HG03139 (cell line): ENCODE measurements at regions not wholly inside any gene's neighbourhood (a gene's known extent, or its start where the extent isn't known, plus 50 kb on each side); places are given as distances from the start of the nearest gene placed in this dataset.

Experiments
- ATAC-seq: cut with Tn5 transposase; IDR thresholded peaks from one replicate; pipeline ENCODE4 v1.9.1; 2021; ENCODE audit not compliant: unreplicated experiment

- ATAC-seq: no peak
Measured at GRCh38 chr5:130731839-130732238, 433.2 kb downstream of the HINT1 start.

GRCh38 chr5:130729541-130729940 lies 435.5 kb downstream of the HINT1 start:
- no peak for ATAC-seq

- no peak for ATAC-seq
Measured at GRCh38 chr5:130727830-130728229, 437.2 kb downstream of the HINT1 start.

GRCh38 chr5:130724658-130725057 lies 440.4 kb downstream of the HINT1 start:
- ATAC-seq: no peak

GRCh38 chr5:130720355-130720754 lies 444.7 kb downstream of the HINT1 start:
- no peak for ATAC-seq

GRCh38 chr5:130715541-130715940 lies 449.5 kb downstream of the HINT1 start:
- no peak for ATAC-seq

GRCh38 chr5:130714200-130714599 lies 450.9 kb downstream of the HINT1 start:
- no peak for ATAC-seq

GRCh38 chr5:130712324-130712723 lies 452.7 kb downstream of the HINT1 start:
- ATAC-seq: no peak

- ATAC-seq: no peak
Measured at GRCh38 chr5:130710596-130710995, 454.5 kb downstream of the HINT1 start.

GRCh38 chr5:130708754-130709153 lies 456.3 kb downstream of the HINT1 start:
- no peak for ATAC-seq

- no peak for ATAC-seq
Measured at GRCh38 chr5:130706696-130707095, 458.4 kb downstream of the HINT1 start.

- no peak for ATAC-seq
Measured at GRCh38 chr5:130705368-130705767, 459.7 kb downstream of the HINT1 start.

- no peak for ATAC-seq
Measured at GRCh38 chr5:130693509-130693908, 471.5 kb downstream of the HINT1 start.

- ATAC-seq: no peak
Measured at GRCh38 chr5:130692770-130693169, 472.3 kb downstream of the HINT1 start.

- no peak for ATAC-seq
Measured at GRCh38 chr5:130689831-130690230, 475.2 kb downstream of the HINT1 start.

GRCh38 chr5:130687085-130687733 lies 477.8 kb downstream of the HINT1 start:
- ATAC-seq: no peak

GRCh38 chr5:130678637-130679036 lies 486.4 kb downstream of the HINT1 start:
- ATAC-seq: no peak

GRCh38 chr5:130666462-130666861 lies 498.6 kb downstream of the HINT1 start:
- ATAC-seq: no peak

- no peak for ATAC-seq
Measured at GRCh38 chr5:130652176-130652575, 512.9 kb downstream of the HINT1 start.

- no peak for ATAC-seq
Measured at GRCh38 chr5:130651440-130651839, 513.6 kb downstream of the HINT1 start.

- no peak for ATAC-seq
Measured at GRCh38 chr5:130643321-130643720, 521.7 kb downstream of the HINT1 start.

GRCh38 chr5:130642461-130642860 lies 522.6 kb downstream of the HINT1 start:
- no peak for ATAC-seq

GRCh38 chr5:130627145-130627544 lies 537.9 kb downstream of the HINT1 start:
- no peak for ATAC-seq
